GM12878 (cell line): ENCODE measurements at regions not wholly inside any gene's neighbourhood (a gene's known extent, or its start where the extent isn't known, plus 50 kb on each side); places are given as distances from the start of the nearest gene placed in this dataset.

Source experiments
- ATAC-seq: fragments of 200-7000 bp; cut with Tn5 transposase; 3 replicates; pipeline ENCODE4 v1.9.1; 2020; ENCODE audit warnings: mild to moderate bottlenecking, moderate library complexity
- BruUV-seq: library from RNA; stranded (reverse); fragments of 400-500 nt; replicated peaks from 2 replicates; lab custom pipeline; 2021; lab: Mats Ljungman, UMichigan
- CTCF ChIA-PET: fragments of 300-600 bp; sonication (Branson Sonifier 250); formaldehyde crosslinking; extraction: SDS; loops from one replicate; lab custom pipeline; 2021; ENCODE audit warnings: inconsistent platforms; lab: Yijun Ruan, JAX
- POLR2A ChIA-PET: fragments of 350-600 bp; formaldehyde crosslinking; extraction: SDS; loops from one replicate; lab custom pipeline; 2021; ENCODE audit warnings: inconsistent platforms; lab: Charles Lee
- RAD21 ChIA-PET: fragments of 300-600 bp; sonication (Branson Sonifier 250); formaldehyde crosslinking; loops from one replicate; lab custom pipeline; 2023; ENCODE audit warnings: antibody characterized with exemption; ENCODE audit not compliant: unreplicated experiment; lab: Charles Lee
- SMC1A ChIA-PET: fragments of 300-600 bp; sonication (Branson Sonifier 250); formaldehyde crosslinking; loops from one replicate; lab custom pipeline; 2023; ENCODE audit not compliant: unreplicated experiment, uncharacterized antibody; lab: Charles Lee
- DNase-seq: peaks from one replicate; pipeline ENCODE4 v3.0.0-alpha.2; 2011; ENCODE audit warnings: low read depth, low spot score
- FAIRE-seq: peaks from 3 replicates; lab custom pipeline; 2011; peaks lifted over from hg19 to GRCh38; lab: Jason Lieb, UNC
- H2AFZ ChIP-seq: 2 replicates; pipeline ENCODE4 v1.6.0; 2011; ENCODE audit warnings: low read depth, low read length, control low read depth; ENCODE audit not compliant: control insufficient read depth
- H3K27ac ChIP-seq: 2 replicates; pipeline ENCODE4 v1.5.1; 2011; ENCODE audit warnings: control low read depth; ENCODE audit not compliant: control insufficient read depth, insufficient read depth
- H3K27me3 ChIP-seq, 2 experiments: replicated peaks in 1 of 2; 2 replicates each; pipeline versions ENCODE4 v1.6.0 to v1.6.1; 2011; ENCODE audit warnings: low read length in 1 of 2; ENCODE audit not compliant: control insufficient read depth in 2 of 2, insufficient read depth in 2 of 2
- H3K36me3 ChIP-seq, 2 experiments: 2 replicates each; pipeline ENCODE4 v1.5.1; 2011; ENCODE audit warnings: low read length in 1 of 2; ENCODE audit not compliant: control insufficient read depth in 2 of 2, insufficient read depth in 2 of 2
- H3K4me1 ChIP-seq: 2 replicates; pipeline ENCODE4 v1.6.1; 2011; ENCODE audit warnings: mild to moderate bottlenecking, low read length, moderate library complexity, mixed read lengths; ENCODE audit not compliant: control insufficient read depth, insufficient read depth
- H3K4me2 ChIP-seq: 2 replicates; pipeline ENCODE4 v1.6.0; 2011; ENCODE audit warnings: control low read depth; ENCODE audit not compliant: control insufficient read depth, insufficient read depth
- H3K4me3 ChIP-seq: fragments of 200-600 bp; sonication (generic); 2 replicates; pipeline ENCODE4 v1.5.1; 2016
- H3K79me2 ChIP-seq: 2 replicates; pipeline ENCODE4 v1.6.0; 2011; ENCODE audit warnings: low read length; ENCODE audit not compliant: control insufficient read depth, insufficient read depth
- H3K9ac ChIP-seq: 2 replicates; pipeline ENCODE4 v1.8.0; 2011; ENCODE audit warnings: low read length, control low read depth, mixed read lengths; ENCODE audit not compliant: control insufficient read depth, insufficient read depth
- H3K9me3 ChIP-seq: replicated peaks from 3 replicates; pipeline ENCODE4 v1.5.1; 2011; ENCODE audit warnings: mild to moderate bottlenecking, low read length; ENCODE audit not compliant: control insufficient read depth, insufficient read depth
- H4K20me1 ChIP-seq: 2 replicates; pipeline ENCODE4 v1.6.0; 2011; ENCODE audit not compliant: control insufficient read depth, insufficient read depth
- CBFB ChIP-seq: IDR thresholded peaks from 2 replicates; pipeline ENCODE4 v1.6.1; 2016; ENCODE audit warnings: antibody characterized with exemption, low read depth
- JUND ChIP-seq: IDR thresholded peaks from 2 replicates; pipeline ENCODE4 v1.6.1; 2012; ENCODE audit warnings: low read depth, mild to moderate bottlenecking, low read length, improper control_type of control experiment, moderate library complexity
- NR2C1 ChIP-seq: fragments of 450-650 bp; IDR thresholded peaks from 2 replicates; pipeline ENCODE4 v1.6.1; 2017; ENCODE audit warnings: antibody characterized with exemption, mild to moderate bottlenecking, moderate library complexity
- RAD21 ChIP-seq: IDR thresholded peaks from 2 replicates; pipeline ENCODE4 v1.6.1; 2011; ENCODE audit warnings: mild to moderate bottlenecking, low read depth, low read length, moderate library complexity; ENCODE audit not compliant: insufficient read depth
- SIX5 ChIP-seq: IDR thresholded peaks from 2 replicates; pipeline ENCODE4 v1.6.1; 2011; ENCODE audit warnings: mild to moderate bottlenecking, low read depth, low read length, moderate library complexity; ENCODE audit not compliant: severe bottlenecking
- SMARCA5 ChIP-seq: fragments of 450-650 bp; IDR thresholded peaks from 2 replicates; pipeline ENCODE4 v1.6.1; 2017; ENCODE audit warnings: mild to moderate bottlenecking
- STAT1 ChIP-seq: fragments of 450-650 bp; conservative IDR thresholded peaks from 2 replicates; pipeline ENCODE4 v1.6.1; 2014; ENCODE audit warnings: antibody characterized with exemption, mild to moderate bottlenecking
- STAT3 ChIP-seq: IDR thresholded peaks from 2 replicates; pipeline ENCODE4 v1.6.1; 2011; ENCODE audit warnings: low read depth, low read length, improper control_type of control experiment
- YY1 ChIP-seq: IDR thresholded peaks from 2 replicates; pipeline ENCODE4 v1.6.1; 2011; ENCODE audit warnings: low read depth, mild to moderate bottlenecking, low read length
- ZNF217 ChIP-seq: fragments of 450-650 bp; IDR thresholded peaks from 2 replicates; pipeline ENCODE4 v1.6.1; 2017; ENCODE audit warnings: antibody characterized with exemption, mild to moderate bottlenecking
- ZNF24 ChIP-seq: fragments of 450-650 bp; IDR thresholded peaks from 2 replicates; pipeline ENCODE4 v1.6.1; 2017; ENCODE audit warnings: antibody characterized with exemption, mild to moderate bottlenecking
- ZNF384 ChIP-seq: IDR thresholded peaks from 2 replicates; pipeline ENCODE4 v1.6.1; 2012; ENCODE audit warnings: low read depth, mild to moderate bottlenecking, low read length, improper control_type of control experiment, borderline replicate concordance
- ZZZ3 ChIP-seq: IDR thresholded peaks from 2 replicates; pipeline ENCODE4 v1.6.1; 2011; ENCODE audit warnings: low read depth; ENCODE audit not compliant: control insufficient read depth, insufficient read length
- WGBS: methylation state at CpG from one replicate; pipeline ENCODE4 v1.1.6; 2016; ENCODE audit warnings: low lambda C conversion rate; ENCODE audit not compliant: insufficient replicate concordance, insufficient coverage; ENCODE audit errors: missing lambda C conversion rate; 5-methylcytosine and 5-hydroxymethylcytosine counted together
- in situ Hi-C: fragments of 300-500 bp; cut with MboI; formaldehyde crosslinking; loops from 9 replicates; pipeline ENCODE4 v1.14.3; 2018; ENCODE audit warnings: mixed read lengths
- intact Hi-C: fragments of 100-400 bp; cut with micrococcal nuclease; formaldehyde crosslinking; loops from one replicate; pipeline ENCODE4 v1.14.2; 2022; ENCODE audit not compliant: unreplicated experiment
- TF ChIP-seq, protein P1 (sequence below): fragments of 450-650 bp; IDR thresholded peaks from 2 replicates; pipeline ENCODE4 v1.6.1; 2017; ENCODE audit warnings: mild to moderate bottlenecking, low read depth, inconsistent platforms; ENCODE audit not compliant: poor library complexity, severe bottlenecking
- TF ChIP-seq, protein P2 (sequence below): fragments of 450-650 bp; formaldehyde crosslinking; IDR thresholded peaks from 2 replicates; pipeline ENCODE4 v1.4.0; 2020; ENCODE audit warnings: mild to moderate bottlenecking, moderate library complexity
- TF ChIP-seq, protein P3 (sequence below), 3 experiments: IDR thresholded peaks in 2 of 3; conservative IDR thresholded peaks in 1 of 3; 2 replicates each; pipeline ENCODE4 v1.5.1; 2011; ENCODE audit warnings: low read depth in 3 of 3, low read length in 3 of 3, mild to moderate bottlenecking in 3 of 3, control low read depth in 2 of 3, moderate library complexity in 2 of 3, inconsistent platforms in 1 of 3, mixed read lengths in 1 of 3; ENCODE audit not compliant: control insufficient read depth in 2 of 3, insufficient read depth in 1 of 3; ENCODE audit errors: extremely low read depth in 1 of 3

DNA sequence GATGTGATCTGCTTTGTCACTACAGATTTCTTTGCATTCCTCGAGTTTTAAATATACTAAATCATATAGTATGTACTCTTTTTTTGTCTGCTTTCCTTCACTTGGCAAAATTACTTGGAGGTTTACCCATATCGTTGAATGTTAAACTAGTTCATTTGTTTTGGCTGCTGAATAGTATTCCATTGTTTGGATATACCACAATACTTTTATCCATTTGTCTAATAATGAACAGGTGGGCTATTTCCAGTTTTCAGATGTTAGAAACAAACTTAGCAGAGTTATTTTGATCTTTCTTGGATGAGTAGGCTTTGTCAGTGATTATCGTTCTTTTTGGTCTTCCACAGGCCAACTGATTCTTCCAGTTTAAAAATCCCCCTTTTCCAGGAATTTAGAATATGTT lies 154.0 kb upstream of the TGFBR2 start (continued):
- TF ChIP-seq, protein P1, sequence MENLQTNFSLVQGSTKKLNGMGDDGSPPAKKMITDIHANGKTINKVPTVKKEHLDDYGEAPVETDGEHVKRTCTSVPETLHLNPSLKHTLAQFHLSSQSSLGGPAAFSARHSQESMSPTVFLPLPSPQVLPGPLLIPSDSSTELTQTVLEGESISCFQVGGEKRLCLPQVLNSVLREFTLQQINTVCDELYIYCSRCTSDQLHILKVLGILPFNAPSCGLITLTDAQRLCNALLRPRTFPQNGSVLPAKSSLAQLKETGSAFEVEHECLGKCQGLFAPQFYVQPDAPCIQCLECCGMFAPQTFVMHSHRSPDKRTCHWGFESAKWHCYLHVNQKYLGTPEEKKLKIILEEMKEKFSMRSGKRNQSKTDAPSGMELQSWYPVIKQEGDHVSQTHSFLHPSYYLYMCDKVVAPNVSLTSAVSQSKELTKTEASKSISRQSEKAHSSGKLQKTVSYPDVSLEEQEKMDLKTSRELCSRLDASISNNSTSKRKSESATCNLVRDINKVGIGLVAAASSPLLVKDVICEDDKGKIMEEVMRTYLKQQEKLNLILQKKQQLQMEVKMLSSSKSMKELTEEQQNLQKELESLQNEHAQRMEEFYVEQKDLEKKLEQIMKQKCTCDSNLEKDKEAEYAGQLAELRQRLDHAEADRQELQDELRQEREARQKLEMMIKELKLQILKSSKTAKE = no peak
- TF ChIP-seq STAT3 = no peak
- no peak for TF ChIP-seq SMARCA5

DNA sequence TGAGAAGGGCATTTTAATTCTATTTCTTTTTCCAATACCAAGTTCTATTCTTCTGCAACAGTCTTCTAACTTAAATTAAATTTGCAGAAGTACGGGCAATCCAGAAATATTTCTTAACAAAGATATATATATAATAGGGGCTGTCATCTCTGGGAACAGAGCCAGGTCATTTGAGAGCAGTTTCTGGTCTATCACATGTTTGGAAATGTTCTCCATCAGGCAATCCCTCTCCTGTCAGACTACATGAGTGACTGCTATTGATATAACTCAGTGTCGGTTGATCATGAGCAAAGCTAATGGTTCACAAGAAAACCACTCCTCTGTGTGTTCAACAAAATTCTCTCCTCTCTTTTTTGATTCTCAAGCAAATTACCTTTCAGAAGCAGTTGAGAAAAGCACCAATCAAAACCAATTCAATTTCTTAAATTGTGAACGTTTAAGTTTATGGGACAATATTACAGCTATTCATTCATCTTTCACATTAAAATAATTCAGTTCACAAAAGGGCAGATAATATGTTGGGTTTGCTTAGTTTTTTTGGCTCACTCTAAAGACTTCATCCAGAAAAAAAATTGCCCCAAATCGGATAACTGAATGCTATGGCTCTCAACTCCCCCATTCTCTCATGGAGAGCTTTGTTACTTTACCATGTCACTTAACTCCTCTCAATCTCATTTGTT lies 152.9 kb upstream of the TGFBR2 start:
- 23% methylated on average over 4 of the region's 4 CpGs for WGBS
- TF ChIP-seq SMARCA5 (no peak), CBFB (no peak), ZZZ3 (no peak), NR2C1 (no peak), SIX5 (no peak), YY1 (no peak), RAD21 (no peak), STAT1 (no peak), ZNF384 (no peak), ZNF24 (no peak), JUND (no peak), ZNF217 (no peak)
- TF ChIP-seq, protein P2, sequence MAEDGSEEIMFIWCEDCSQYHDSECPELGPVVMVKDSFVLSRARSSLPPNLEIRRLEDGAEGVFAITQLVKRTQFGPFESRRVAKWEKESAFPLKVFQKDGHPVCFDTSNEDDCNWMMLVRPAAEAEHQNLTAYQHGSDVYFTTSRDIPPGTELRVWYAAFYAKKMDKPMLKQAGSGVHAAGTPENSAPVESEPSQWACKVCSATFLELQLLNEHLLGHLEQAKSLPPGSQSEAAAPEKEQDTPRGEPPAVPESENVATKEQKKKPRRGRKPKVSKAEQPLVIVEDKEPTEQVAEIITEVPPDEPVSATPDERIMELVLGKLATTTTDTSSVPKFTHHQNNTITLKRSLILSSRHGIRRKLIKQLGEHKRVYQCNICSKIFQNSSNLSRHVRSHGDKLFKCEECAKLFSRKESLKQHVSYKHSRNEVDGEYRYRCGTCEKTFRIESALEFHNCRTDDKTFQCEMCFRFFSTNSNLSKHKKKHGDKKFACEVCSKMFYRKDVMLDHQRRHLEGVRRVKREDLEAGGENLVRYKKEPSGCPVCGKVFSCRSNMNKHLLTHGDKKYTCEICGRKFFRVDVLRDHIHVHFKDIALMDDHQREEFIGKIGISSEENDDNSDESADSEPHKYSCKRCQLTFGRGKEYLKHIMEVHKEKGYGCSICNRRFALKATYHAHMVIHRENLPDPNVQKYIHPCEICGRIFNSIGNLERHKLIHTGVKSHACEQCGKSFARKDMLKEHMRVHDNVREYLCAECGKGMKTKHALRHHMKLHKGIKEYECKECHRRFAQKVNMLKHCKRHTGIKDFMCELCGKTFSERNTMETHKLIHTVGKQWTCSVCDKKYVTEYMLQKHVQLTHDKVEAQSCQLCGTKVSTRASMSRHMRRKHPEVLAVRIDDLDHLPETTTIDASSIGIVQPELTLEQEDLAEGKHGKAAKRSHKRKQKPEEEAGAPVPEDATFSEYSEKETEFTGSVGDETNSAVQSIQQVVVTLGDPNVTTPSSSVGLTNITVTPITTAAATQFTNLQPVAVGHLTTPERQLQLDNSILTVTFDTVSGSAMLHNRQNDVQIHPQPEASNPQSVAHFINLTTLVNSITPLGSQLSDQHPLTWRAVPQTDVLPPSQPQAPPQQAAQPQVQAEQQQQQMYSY (CRISPR knock-in tag) = no peak
- TF ChIP-seq, protein P3, sequence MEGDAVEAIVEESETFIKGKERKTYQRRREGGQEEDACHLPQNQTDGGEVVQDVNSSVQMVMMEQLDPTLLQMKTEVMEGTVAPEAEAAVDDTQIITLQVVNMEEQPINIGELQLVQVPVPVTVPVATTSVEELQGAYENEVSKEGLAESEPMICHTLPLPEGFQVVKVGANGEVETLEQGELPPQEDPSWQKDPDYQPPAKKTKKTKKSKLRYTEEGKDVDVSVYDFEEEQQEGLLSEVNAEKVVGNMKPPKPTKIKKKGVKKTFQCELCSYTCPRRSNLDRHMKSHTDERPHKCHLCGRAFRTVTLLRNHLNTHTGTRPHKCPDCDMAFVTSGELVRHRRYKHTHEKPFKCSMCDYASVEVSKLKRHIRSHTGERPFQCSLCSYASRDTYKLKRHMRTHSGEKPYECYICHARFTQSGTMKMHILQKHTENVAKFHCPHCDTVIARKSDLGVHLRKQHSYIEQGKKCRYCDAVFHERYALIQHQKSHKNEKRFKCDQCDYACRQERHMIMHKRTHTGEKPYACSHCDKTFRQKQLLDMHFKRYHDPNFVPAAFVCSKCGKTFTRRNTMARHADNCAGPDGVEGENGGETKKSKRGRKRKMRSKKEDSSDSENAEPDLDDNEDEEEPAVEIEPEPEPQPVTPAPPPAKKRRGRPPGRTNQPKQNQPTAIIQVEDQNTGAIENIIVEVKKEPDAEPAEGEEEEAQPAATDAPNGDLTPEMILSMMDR (IDR thresholded peaks at IDR 0.05 in 2 of 3, conservative IDR thresholded peaks at IDR 0.05 in 1 of 3; ENCODE audit: control insufficient read depth in 2 of 3, extremely low read depth in 1 of 3, insufficient read depth in 1 of 3, low read depth in 3 of 3, low read length in 3 of 3) = no peak

More for the DNA sequence above, 152.9 kb upstream of the TGFBR2 start:
- Histone ChIP-seq H3K9ac (no peak overlapping the region), H3K4me3 (no peak overlapping the region), H3K36me3 (no peaks in the 10 kb centered on the region), H3K9me3 (no peaks in the 10 kb centered on the region), H3K27me3 (no peaks in the 10 kb centered on the region), H4K20me1 (no peaks in the 10 kb centered on the region), H2AFZ (no peak overlapping the region), H3K4me2 (no peak overlapping the region), H3K79me2 (no peaks in the 10 kb centered on the region), H3K27ac (no peak overlapping the region), H3K4me1 (no peaks in the 10 kb centered on the region)
- intact Hi-C loops = no loop called here
- POLR2A ChIA-PET = no interaction called here
- no peak for ATAC-seq
- CTCF ChIA-PET = no interaction called here
- no TSS peak for BruUV-seq
- in situ Hi-C loops = no loop called here
- RAD21 ChIA-PET = interaction anchor here (1.4 kb wide), 1 partner anchor 22 kb away, joined by 3 read pairs; no protein-coding TSS in a partner anchor
- DNase-seq = no peak
- FAIRE-seq = no peak
- SMC1A ChIA-PET = interaction anchor here (0.6 kb wide), 1 partner anchor 99 kb away, joined by 3 read pairs; no protein-coding TSS in a partner anchor
